Activated CD8-positive, alpha-beta T cell treated with anti-CD3 and anti-CD28 coated beads for 36 hours (primary cell): ENCODE measurements at regions not wholly inside any gene's neighbourhood (a gene's known extent, or its start where the extent isn't known, plus 50 kb on each side); places are given as distances from the start of the nearest gene placed in this dataset.
A peak's percentile ranks its signal among the peaks of the same experiment; 100 is the strongest.

ENCODE experiments used
- ATAC-seq: fragments of 200-7000 bp; cut with Tn5 transposase; one replicate; pipeline ENCODE4 v1.10.0; 2021; ENCODE audit warnings: mild to moderate bottlenecking, moderate library complexity
- CTCF ChIA-PET: fragments of 350-600 bp; sonication (Branson Sonifier 250); formaldehyde crosslinking; loops from one replicate; lab custom pipeline; 2021; ENCODE audit warnings: antibody characterized with exemption; lab: Charles Lee
- POLR2A ChIA-PET: fragments of 350-600 bp; sonication (Branson Sonifier 250); formaldehyde crosslinking; loops from one replicate; lab custom pipeline; 2021; ENCODE audit warnings: antibody characterized with exemption; lab: Charles Lee
- DNase-seq: peaks from one replicate; pipeline ENCODE4 v3.0.0-alpha.2; 2020
- H3K27ac Mint-ChIP-seq: one replicate; pipeline ENCODE4 v1.8.0; 2021; ENCODE audit warnings: mild to moderate bottlenecking, mixed read lengths
- H3K27me3 Mint-ChIP-seq: one replicate; pipeline ENCODE4 v1.8.0; 2021; ENCODE audit warnings: mixed read lengths
- H3K36me3 Mint-ChIP-seq: one replicate; pipeline ENCODE4 v1.8.0; 2021; ENCODE audit warnings: low read depth, mixed read lengths
- H3K4me1 Mint-ChIP-seq: one replicate; pipeline ENCODE4 v1.8.0; 2021; ENCODE audit warnings: low read depth, mixed read lengths
- H3K4me3 Mint-ChIP-seq: one replicate; pipeline ENCODE4 v1.8.0; 2021; ENCODE audit warnings: mild to moderate bottlenecking, moderate library complexity, mixed read lengths
- H3K9me3 Mint-ChIP-seq: one replicate; pipeline ENCODE4 v1.8.0; 2021; ENCODE audit warnings: mixed read lengths
- intact Hi-C: fragments of 100-400 bp; cut with micrococcal nuclease; formaldehyde crosslinking; loops from one replicate; pipeline ENCODE4 v1.10.0; 2022
- TF ChIP-seq, protein P1 (sequence below): fragments of 200-600 bp; IDR thresholded peaks from one replicate; pipeline ENCODE4 v1.8.0; 2022; ENCODE audit warnings: antibody characterized with exemption, mild to moderate bottlenecking

DNA sequence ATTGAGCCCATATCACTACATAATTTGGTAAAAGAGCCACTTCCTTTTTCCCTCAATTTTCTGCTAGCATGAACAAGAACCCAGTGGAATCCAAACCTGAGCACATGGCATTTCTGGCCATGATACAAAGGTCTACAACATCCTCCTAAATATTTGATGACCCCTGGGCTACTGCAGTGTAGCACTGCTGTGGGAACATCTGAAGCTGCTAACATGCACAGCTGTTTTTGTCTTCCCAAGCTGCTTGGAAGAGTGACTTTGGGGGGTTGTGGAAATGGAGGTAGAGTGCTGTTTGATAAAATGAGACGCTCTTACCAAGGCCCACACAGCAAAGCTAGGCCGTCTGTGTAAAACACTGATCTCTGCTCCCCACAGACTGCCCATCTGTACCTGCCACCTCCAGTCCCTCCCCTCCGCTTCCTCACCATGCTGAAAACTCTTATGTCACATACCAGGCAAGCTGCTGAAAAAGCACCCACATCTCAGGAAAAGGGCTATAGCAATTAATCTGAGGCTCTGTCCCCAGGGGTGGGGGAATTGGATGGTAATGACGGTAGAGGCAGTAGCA lies 197.2 kb upstream of the HNRNPA3 start:
- ChIA-PET POLR2A (interaction anchor here (0.6 kb wide), 1 partner anchor 119 kb away, joined by 4 read pairs; no protein-coding TSS in a partner anchor), CTCF (interaction anchor here (0.8 to 0.9 kb wide), 2 partner anchors 21 to 134 kb away, joined by 3 read pairs; no protein-coding TSS in a partner anchor)
- Mint-ChIP-seq H3K27me3 (no peaks in the 10 kb centered on the region), H3K4me1 (no peaks in the 10 kb centered on the region), H3K36me3 (no peaks in the 10 kb centered on the region), H3K27ac (no peak overlapping the region), H3K9me3 (no peaks in the 10 kb centered on the region), H3K4me3 (no peak overlapping the region)
- ATAC-seq (no peak), DNase-seq (no peak)
- intact Hi-C loops: no loop called here
- TF ChIP-seq, protein P1, sequence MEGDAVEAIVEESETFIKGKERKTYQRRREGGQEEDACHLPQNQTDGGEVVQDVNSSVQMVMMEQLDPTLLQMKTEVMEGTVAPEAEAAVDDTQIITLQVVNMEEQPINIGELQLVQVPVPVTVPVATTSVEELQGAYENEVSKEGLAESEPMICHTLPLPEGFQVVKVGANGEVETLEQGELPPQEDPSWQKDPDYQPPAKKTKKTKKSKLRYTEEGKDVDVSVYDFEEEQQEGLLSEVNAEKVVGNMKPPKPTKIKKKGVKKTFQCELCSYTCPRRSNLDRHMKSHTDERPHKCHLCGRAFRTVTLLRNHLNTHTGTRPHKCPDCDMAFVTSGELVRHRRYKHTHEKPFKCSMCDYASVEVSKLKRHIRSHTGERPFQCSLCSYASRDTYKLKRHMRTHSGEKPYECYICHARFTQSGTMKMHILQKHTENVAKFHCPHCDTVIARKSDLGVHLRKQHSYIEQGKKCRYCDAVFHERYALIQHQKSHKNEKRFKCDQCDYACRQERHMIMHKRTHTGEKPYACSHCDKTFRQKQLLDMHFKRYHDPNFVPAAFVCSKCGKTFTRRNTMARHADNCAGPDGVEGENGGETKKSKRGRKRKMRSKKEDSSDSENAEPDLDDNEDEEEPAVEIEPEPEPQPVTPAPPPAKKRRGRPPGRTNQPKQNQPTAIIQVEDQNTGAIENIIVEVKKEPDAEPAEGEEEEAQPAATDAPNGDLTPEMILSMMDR: no peak

DNA sequence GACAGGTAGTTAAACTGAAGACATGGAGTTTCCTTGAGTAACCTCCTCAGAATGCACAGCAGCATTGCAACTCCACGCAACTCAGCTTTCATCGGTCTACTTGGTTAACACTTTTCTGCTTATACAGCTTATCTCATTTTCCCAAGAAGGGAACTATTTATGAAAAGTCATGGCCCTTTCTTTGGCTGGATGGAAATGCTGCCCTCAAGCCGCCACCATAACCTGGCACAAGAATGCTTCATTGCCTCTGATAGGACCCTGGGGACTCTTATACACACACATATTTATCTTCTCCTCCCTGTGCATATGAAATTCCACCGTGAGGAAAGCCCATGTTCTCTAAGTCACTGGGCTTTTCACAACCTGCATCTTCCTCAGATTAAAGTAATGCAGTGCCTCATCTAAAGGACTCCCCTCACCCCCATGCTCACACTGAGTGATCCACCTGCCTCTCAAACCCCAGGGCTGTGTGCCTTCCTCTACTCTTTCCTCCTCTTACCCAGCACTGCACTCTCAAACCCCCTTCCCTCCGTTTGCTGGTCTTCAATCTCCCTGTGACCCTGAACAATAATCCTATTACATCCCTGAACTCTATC lies 192.0 kb upstream of the HNRNPA3 start:
- POLR2A ChIA-PET: no interaction called here
- H3K36me3 Mint-ChIP-seq: no peaks in the 10 kb centered on the region

DNA sequence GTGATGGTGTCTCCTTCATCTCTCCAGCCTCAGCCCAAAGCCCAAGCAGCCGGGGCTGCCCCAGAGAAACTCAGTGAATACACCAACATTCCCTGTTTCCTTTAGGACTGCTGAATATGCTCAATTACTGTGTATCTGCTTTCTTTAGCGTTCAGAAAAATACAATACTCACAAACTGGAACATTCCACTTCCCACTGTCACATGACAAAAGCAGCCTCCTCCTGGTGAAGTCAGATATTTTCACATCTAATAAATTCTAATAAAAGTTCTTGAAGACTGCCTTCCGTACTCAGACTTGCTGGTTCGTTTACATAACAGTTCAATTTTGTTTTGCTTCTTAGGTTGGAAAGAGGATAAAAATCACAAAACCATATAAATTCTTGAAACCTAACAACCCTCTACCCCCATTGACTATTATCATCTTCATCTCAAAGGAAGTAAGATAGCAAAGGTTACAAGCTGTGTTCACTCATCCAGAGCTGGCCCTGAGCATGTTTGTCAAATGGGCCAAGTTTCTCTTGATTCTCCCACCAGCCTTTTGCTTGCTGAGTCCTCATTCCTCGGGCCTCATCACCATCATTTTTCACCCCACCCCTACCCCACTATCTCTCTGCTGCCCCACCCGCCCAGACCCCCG lies 190.8 kb upstream of the HNRNPA3 start:
- CTCF ChIA-PET: no interaction called here
- ATAC-seq: no peak
- no peaks in the 10 kb centered on the region for H3K9me3 Mint-ChIP-seq

More for the DNA sequence above, 192.0 kb upstream of the HNRNPA3 start:
- ATAC-seq (no peak), DNase-seq (no peak)
- CTCF ChIA-PET: no interaction called here
- Mint-ChIP-seq H3K4me1 (no peaks in the 10 kb centered on the region), H3K27me3 (no peaks in the 10 kb centered on the region), H3K4me3 (no peak overlapping the region), H3K9me3 (no peaks in the 10 kb centered on the region), H3K27ac (no peak overlapping the region)
- TF ChIP-seq, protein P1: no peak
- intact Hi-C loops: no loop called here

DNA sequence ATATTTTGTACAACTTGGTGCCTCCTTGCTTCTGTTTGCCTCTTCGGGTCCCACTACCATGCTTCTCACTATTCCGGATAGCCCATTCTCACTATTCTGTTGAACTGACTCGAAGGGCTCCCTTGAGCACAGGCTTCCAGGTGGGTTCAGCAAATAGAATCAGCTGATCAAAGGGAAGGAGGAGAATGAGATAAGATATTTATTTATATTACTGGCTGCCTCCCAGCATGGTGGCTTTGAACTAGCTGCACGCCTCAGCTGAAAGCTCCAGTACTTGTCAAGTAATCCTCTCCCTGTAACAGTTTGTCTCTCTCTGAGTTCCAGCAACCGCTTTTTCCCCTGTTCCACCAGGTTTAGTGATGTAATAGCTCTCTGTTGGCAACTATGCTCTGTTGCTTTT lies 187.8 kb upstream of the HNRNPA3 start:
- ChIA-PET CTCF (interaction anchor here (1.0 kb wide), 1 partner anchor 124 kb away, joined by 5 read pairs; no protein-coding TSS in a partner anchor), POLR2A (interaction anchor here (0.9 kb wide), 1 partner anchor 488 kb away, joined by 3 read pairs; no protein-coding TSS in a partner anchor)
- Mint-ChIP-seq H3K36me3 (no peaks in the 10 kb centered on the region), H3K4me3 (no peak overlapping the region), H3K9me3 (no peaks in the 10 kb centered on the region), H3K27ac (no peak overlapping the region), H3K27me3 (peaks cover 2% of the 10 kb centered on the region), H3K4me1 (no peaks in the 10 kb centered on the region)
- intact Hi-C loops: no loop called here
- DNase-seq (no peak), ATAC-seq (no peak)
- TF ChIP-seq, protein P1: no peak

More for the DNA sequence above, 190.8 kb upstream of the HNRNPA3 start:
- Mint-ChIP-seq H3K4me1 (no peaks in the 10 kb centered on the region), H3K36me3 (no peaks in the 10 kb centered on the region), H3K4me3 (no peak overlapping the region), H3K27ac (no peak overlapping the region), H3K27me3 (peaks cover 2% of the 10 kb centered on the region)
- DNase-seq: no peak
- POLR2A ChIA-PET: no interaction called here
- intact Hi-C loops: no loop called here
- TF ChIP-seq, protein P1: no peak

DNA sequence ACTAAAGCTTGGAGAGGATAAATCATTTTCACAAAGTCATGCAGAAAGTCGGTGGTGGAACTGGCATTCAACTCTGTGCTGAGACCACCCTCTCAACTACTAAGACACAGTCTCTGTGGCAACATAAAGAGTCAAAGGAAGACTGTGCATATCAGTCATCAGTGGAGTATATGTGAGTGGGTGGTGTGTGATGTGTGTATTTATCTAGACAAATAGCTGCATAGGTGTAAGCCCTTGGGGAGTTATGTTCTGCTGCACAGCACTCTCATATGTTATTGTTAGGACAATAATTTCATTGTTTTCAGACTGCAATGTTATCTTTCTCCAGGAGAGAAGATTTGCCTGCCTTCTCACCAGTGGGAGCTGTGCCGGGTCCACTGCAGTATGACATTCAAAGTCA lies 186.3 kb upstream of the HNRNPA3 start:
- ChIA-PET POLR2A (no interaction called here), CTCF (interaction anchor here (1.1 to 1.7 kb wide), 3 partner anchors 9 to 196 kb away, joined by 3 to 5 read pairs (median 5); no protein-coding TSS in a partner anchor)
- ATAC-seq (peak; percentile 27), DNase-seq (no peak)
- TF ChIP-seq, protein P1: no peak
- no peak overlapping the region for H3K4me3 Mint-ChIP-seq
- H3K9me3 Mint-ChIP-seq: no peaks in the 10 kb centered on the region
- H3K27ac Mint-ChIP-seq: no peak overlapping the region
- H3K4me1 Mint-ChIP-seq: no peaks in the 10 kb centered on the region
- intact Hi-C loops: no loop called here
- H3K27me3 Mint-ChIP-seq: peaks cover 2% of the 10 kb centered on the region
- H3K36me3 Mint-ChIP-seq: no peaks in the 10 kb centered on the region
